Loucy (cell line): ENCODE measurements at regions not wholly inside any gene's neighbourhood (a gene's known extent, or its start where the extent isn't known, plus 50 kb on each side); places are given as distances from the start of the nearest gene placed in this dataset.

Experiments used
- H2AFZ ChIP-seq: fragments of 200-600 bp; sonication (generic); 2 replicates; pipeline ENCODE4 v1.6.0; 2016; ENCODE audit warnings: antibody characterized with exemption, mild to moderate bottlenecking, low read length, moderate library complexity
- H3F3A ChIP-seq: fragments of 200-600 bp; 2 replicates; pipeline ENCODE4 v1.6.0; 2016; ENCODE audit warnings: antibody characterized with exemption, low read depth, mild to moderate bottlenecking
- H3K27me3 ChIP-seq: fragments of 200-600 bp; sonication (generic); 2 replicates; pipeline ENCODE4 v1.6.1; 2014; ENCODE audit warnings: low read length, mild to moderate bottlenecking; ENCODE audit not compliant: insufficient read depth, poor library complexity, severe bottlenecking
- H3K36me3 ChIP-seq: fragments of 200-600 bp; sonication (generic); 2 replicates; pipeline ENCODE4 v1.6.1; 2016; ENCODE audit warnings: low read length; ENCODE audit not compliant: insufficient read depth
- H3K4me1 ChIP-seq: fragments of 200-600 bp; sonication (generic); 2 replicates; pipeline ENCODE4 v1.5.1; 2014; ENCODE audit warnings: low read length, mild to moderate bottlenecking; ENCODE audit not compliant: insufficient read depth, poor library complexity, severe bottlenecking
- H3K4me2 ChIP-seq: fragments of 200-600 bp; sonication (generic); 2 replicates; pipeline ENCODE4 v1.6.0; 2014; ENCODE audit warnings: antibody characterized with exemption, low read length, low read depth, mild to moderate bottlenecking; ENCODE audit not compliant: poor library complexity, severe bottlenecking
- H3K4me3 ChIP-seq: fragments of 200-600 bp; sonication (generic); 2 replicates; pipeline ENCODE4 v1.5.1; 2014; ENCODE audit warnings: low read length, mild to moderate bottlenecking, mixed read lengths; ENCODE audit not compliant: poor library complexity, severe bottlenecking
- H3K79me2 ChIP-seq: fragments of 200-600 bp; sonication (generic); 2 replicates; pipeline ENCODE4 v1.6.1; 2014; ENCODE audit warnings: low read length; ENCODE audit not compliant: insufficient read depth
- H3K9ac ChIP-seq: fragments of 200-600 bp; sonication (generic); 2 replicates; pipeline ENCODE4 v1.6.0; 2014; ENCODE audit warnings: mild to moderate bottlenecking, low read depth, low read length, moderate library complexity; ENCODE audit not compliant: poor library complexity, severe bottlenecking
- H3K9me2 ChIP-seq: fragments of 200-600 bp; sonication (generic); replicated peaks from 2 replicates; pipeline ENCODE4 v1.6.1; 2016; ENCODE audit warnings: low read depth, low read length, mixed read lengths
- H3K9me3 ChIP-seq: fragments of 200-600 bp; sonication (generic); 2 replicates; pipeline ENCODE4 v1.6.1; 2014; ENCODE audit warnings: mild to moderate bottlenecking, antibody characterized with exemption, low read length, low read depth; ENCODE audit not compliant: insufficient read depth
- H4K20me1 ChIP-seq: fragments of 200-600 bp; sonication (generic); 2 replicates; pipeline ENCODE4 v1.6.0; 2014; ENCODE audit warnings: antibody characterized with exemption, low read length, mild to moderate bottlenecking; ENCODE audit not compliant: insufficient read depth, poor library complexity, severe bottlenecking
- CTCF ChIP-seq: fragments of 200-600 bp; sonication (generic); conservative IDR thresholded peaks from 2 replicates; pipeline ENCODE4 v1.5.1; 2014; ENCODE audit warnings: mild to moderate bottlenecking, antibody characterized with exemption, low read length
- EZH2phosphoT487 ChIP-seq: fragments of 200-600 bp; IDR thresholded peaks from 2 replicates; pipeline ENCODE4 v1.6.1; 2018; ENCODE audit warnings: antibody characterized with exemption, mild to moderate bottlenecking, moderate library complexity, borderline replicate concordance

DNA sequence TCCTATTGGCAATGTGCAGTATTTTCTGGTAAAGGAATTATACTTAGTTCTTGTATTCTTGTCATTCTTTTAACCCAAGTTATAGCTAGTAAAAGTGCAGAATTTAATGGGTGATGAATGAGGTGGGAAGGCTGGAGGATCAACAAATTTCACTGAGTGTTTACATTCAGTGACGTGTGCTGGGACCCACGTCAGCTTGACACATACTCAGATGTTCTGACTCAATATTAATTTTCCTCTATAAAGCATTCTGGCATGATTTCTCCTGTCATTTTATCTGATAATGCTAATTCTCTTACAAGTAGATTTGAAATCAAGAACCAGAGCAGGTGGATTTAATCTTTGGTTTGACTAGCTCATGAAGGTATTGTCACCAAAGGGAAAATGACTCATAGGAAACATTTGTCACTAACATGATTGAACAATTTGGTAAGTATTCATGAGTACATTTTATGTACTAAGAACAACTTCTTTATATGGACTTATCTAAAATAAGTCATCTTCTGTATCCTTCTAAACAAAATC is 71.0 kb upstream of the SYNPR start:
- Histone ChIP-seq H3K27me3 (no peaks in the 10 kb centered on the region), H3K4me3 (no peak overlapping the region), H3K79me2 (no peaks in the 10 kb centered on the region), H3K9me2 (no peaks in the 10 kb centered on the region), H3K9me3 (no peaks in the 10 kb centered on the region), H3K9ac (no peak overlapping the region), H2AFZ (no peak overlapping the region), H3K4me2 (no peak overlapping the region), H3F3A (no peaks in the 10 kb centered on the region), H4K20me1 (no peaks in the 10 kb centered on the region), H3K4me1 (no peaks in the 10 kb centered on the region), H3K36me3 (no peaks in the 10 kb centered on the region)
- TF ChIP-seq CTCF = no peak
- no peak for TF ChIP-seq EZH2phosphoT487

GRCh38 chr3:63228087-63228486 is 50.0 kb upstream of the SYNPR start:
- no peak overlapping the region for H3K9ac ChIP-seq

More at GRCh38 chr3:63228087-63228486, 50.0 kb upstream of the SYNPR start:
- H3K79me2 ChIP-seq = no peaks in the 10 kb centered on the region
- H2AFZ ChIP-seq = no peak overlapping the region
- TF ChIP-seq EZH2phosphoT487 = no peak
- no peak for TF ChIP-seq CTCF
- H3K4me2 ChIP-seq = no peak overlapping the region
- no peaks in the 10 kb centered on the region for H3K36me3 ChIP-seq
- no peaks in the 10 kb centered on the region for H3K9me2 ChIP-seq
- H3F3A ChIP-seq = no peaks in the 10 kb centered on the region
- no peaks in the 10 kb centered on the region for H4K20me1 ChIP-seq
- no peak overlapping the region for H3K4me3 ChIP-seq
- H3K27me3 ChIP-seq = no peaks in the 10 kb centered on the region
- no peaks in the 10 kb centered on the region for H3K9me3 ChIP-seq
- no peaks in the 10 kb centered on the region for H3K4me1 ChIP-seq
